HepG2 (cell line): ENCODE measurements at regions not wholly inside any gene's neighbourhood (a gene's known extent, or its start where the extent isn't known, plus 50 kb on each side); places are given as distances from the start of the nearest gene placed in this dataset.

Experiments
- ATAC-seq: fragments of 200-7000 bp; cut with Tn5 transposase; 3 replicates; pipeline ENCODE4 v1.9.1; 2020; ENCODE audit warnings: mild to moderate bottlenecking, moderate library complexity
- BruUV-seq: library from RNA; stranded (reverse); fragments of 400-500 nt; replicated peaks from 2 replicates; lab custom pipeline; 2021; lab: Mats Ljungman, UMichigan
- CTCF ChIA-PET: fragments of 300-600 bp; formaldehyde crosslinking; extraction: SDS; loops from one replicate; lab custom pipeline; 2021; ENCODE audit warnings: low total read pairs, inconsistent platforms, low intra/inter-chr PET ratio; lab: Yijun Ruan, JAX
- POLR2A ChIA-PET: fragments of 350-600 bp; sonication (Branson Sonifier 250); formaldehyde crosslinking; loops from one replicate; lab custom pipeline; 2020; ENCODE audit warnings: antibody characterized with exemption, inconsistent platforms; lab: Yijun Ruan, JAX
- DNase-seq: peaks from one replicate; pipeline ENCODE4 v3.0.0-alpha.2; 2015; ENCODE audit warnings: low spot score
- FAIRE-seq: peaks from 3 replicates; lab custom pipeline; 2011; peaks lifted over from hg19 to GRCh38; lab: Jason Lieb, UNC
- H2AFZ ChIP-seq: one replicate; pipeline ENCODE4 v1.6.1; 2011; ENCODE audit warnings: low read length, inconsistent platforms
- H3K27ac ChIP-seq: fragments of 300-600 bp; 3 replicates; pipeline ENCODE4 v1.8.0; 2011; ENCODE audit warnings: mixed run types, mild to moderate bottlenecking, mixed read lengths, low read length, inconsistent platforms; ENCODE audit not compliant: insufficient read depth; ENCODE audit errors: extremely low read length
- H3K27me3 ChIP-seq, 2 experiments: fragments of 200-600 bp in 1 of 2; 2 replicates in 1 of 2; 3 replicates in 1 of 2; pipeline versions ENCODE4 v1.6.0 to v1.8.0; 2011; ENCODE audit warnings: low read length in 2 of 2, mild to moderate bottlenecking in 2 of 2, moderate library complexity in 2 of 2, inconsistent platforms in 1 of 2; ENCODE audit not compliant: insufficient read depth in 2 of 2, control insufficient read depth in 1 of 2
- H3K36me3 ChIP-seq, 2 experiments: fragments of 200-600 bp in 1 of 2; replicated peaks in 1 of 2; 2 replicates in 1 of 2; 3 replicates in 1 of 2; pipeline versions ENCODE4 v1.5.1 to v1.8.0; 2011; ENCODE audit warnings: low read length in 2 of 2, inconsistent platforms in 1 of 2; ENCODE audit not compliant: insufficient read depth in 2 of 2, control insufficient read depth in 1 of 2
- H3K4me1 ChIP-seq: 2 replicates; pipeline ENCODE4 v1.5.1; 2012; ENCODE audit warnings: low read length, inconsistent platforms; ENCODE audit not compliant: insufficient read depth
- H3K4me2 ChIP-seq: 2 replicates; pipeline ENCODE4 v1.6.0; 2011; ENCODE audit warnings: low read depth, low read length, inconsistent platforms
- H3K4me3 ChIP-seq, 3 experiments: fragments of 200-600 bp in 1 of 3; sonication (generic), shearing (Covaris generic) in 1 of 3; replicated peaks in 1 of 3; 2 replicates each; pipeline ENCODE4 v1.5.1; 2011 to 2016; ENCODE audit warnings: low read length in 3 of 3, inconsistent platforms in 2 of 3, low read depth in 2 of 3, mild to moderate bottlenecking in 2 of 3, control low read depth in 1 of 3, mixed read lengths in 1 of 3; ENCODE audit not compliant: insufficient read depth in 1 of 3
- H3K79me2 ChIP-seq: one replicate; pipeline ENCODE4 v1.6.1; 2011; ENCODE audit warnings: low read length, inconsistent platforms; ENCODE audit not compliant: insufficient read depth
- H3K9ac ChIP-seq: 2 replicates; pipeline ENCODE4 v1.6.0; 2011; ENCODE audit warnings: mild to moderate bottlenecking, low read depth, low read length, inconsistent platforms; ENCODE audit not compliant: insufficient read depth
- H3K9me3 ChIP-seq: 2 replicates; pipeline ENCODE4 v1.5.1; 2012; ENCODE audit warnings: mild to moderate bottlenecking, low read length
- H4K20me1 ChIP-seq: 2 replicates; pipeline ENCODE4 v1.6.0; 2011; ENCODE audit warnings: inconsistent platforms, mild to moderate bottlenecking, low read length, moderate library complexity; ENCODE audit not compliant: insufficient read depth
- ARID2 ChIP-seq: sonication (generic); formaldehyde crosslinking; IDR thresholded peaks from 2 replicates; pipeline ENCODE4 v1.8.1; 2022; ENCODE audit warnings: mild to moderate bottlenecking, missing genetic modification reagents, borderline replicate concordance
- ATF4 ChIP-seq, 2 experiments: fragments of 450-650 bp in 1 of 2; sonication (generic) in 1 of 2; formaldehyde crosslinking; IDR thresholded peaks; 2 replicates each; pipeline versions ENCODE4 v1.5.0 to v1.8.0; 2020 to 2022; ENCODE audit warnings: mild to moderate bottlenecking in 1 of 2, missing genetic modification reagents in 1 of 2
- BCL3 ChIP-seq: sonication (generic); formaldehyde crosslinking; IDR thresholded peaks from 2 replicates; pipeline ENCODE4 v1.5.1; 2020; ENCODE audit warnings: mild to moderate bottlenecking, missing genetic modification reagents, moderate library complexity
- CENPX ChIP-seq: sonication (generic); formaldehyde crosslinking; IDR thresholded peaks from 2 replicates; pipeline ENCODE4 v1.9.0; 2021; ENCODE audit warnings: mild to moderate bottlenecking, missing genetic modification reagents, moderate library complexity
- GABPB1 ChIP-seq: IDR thresholded peaks from 2 replicates; pipeline ENCODE4 v1.6.1; 2016; ENCODE audit warnings: mild to moderate bottlenecking, missing genetic modification reagents, moderate library complexity, missing compliant biosample characterization
- ISL2 ChIP-seq: sonication (generic); formaldehyde crosslinking; IDR thresholded peaks from 2 replicates; pipeline ENCODE4 v1.5.0; 2020; ENCODE audit warnings: missing genetic modification reagents
- PAWR ChIP-seq: sonication (generic); formaldehyde crosslinking; IDR thresholded peaks from 2 replicates; pipeline ENCODE4 v1.4.0; 2020; ENCODE audit warnings: missing genetic modification reagents, mild to moderate bottlenecking, borderline replicate concordance
- PLSCR1 ChIP-seq: sonication (generic); formaldehyde crosslinking; IDR thresholded peaks from 2 replicates; pipeline ENCODE4 v1.5.0; 2020; ENCODE audit warnings: missing genetic modification reagents, mild to moderate bottlenecking, borderline replicate concordance
- RBM39 ChIP-seq: fragments of 200-400 bp; formaldehyde crosslinking; IDR thresholded peaks from one replicate; pipeline ENCODE4 v1.6.1; 2018; ENCODE audit warnings: antibody characterized with exemption, mild to moderate bottlenecking, low read depth, low read length; ENCODE audit not compliant: poor library complexity, severe bottlenecking
- SALL1 ChIP-seq: sonication (generic); formaldehyde crosslinking; IDR thresholded peaks from 2 replicates; pipeline ENCODE4 v1.8.0; 2022; ENCODE audit warnings: mild to moderate bottlenecking, missing genetic modification reagents
- TGIF2 ChIP-seq: IDR thresholded peaks from 2 replicates; pipeline ENCODE4 v1.6.1; 2016; ENCODE audit warnings: control low read depth, missing compliant biosample characterization
- YY1 ChIP-seq: IDR thresholded peaks from 2 replicates; pipeline ENCODE4 v1.6.1; 2011; ENCODE audit warnings: low read length, low read depth, moderate library complexity, mild to moderate bottlenecking; ENCODE audit not compliant: insufficient read depth, insufficient replicate concordance
- ZNF317 ChIP-seq: sonication (generic); formaldehyde crosslinking; IDR thresholded peaks from 2 replicates; pipeline ENCODE4 v1.5.0; 2020; ENCODE audit warnings: mild to moderate bottlenecking, missing genetic modification reagents
- ZNF432 ChIP-seq: sonication (generic); formaldehyde crosslinking; IDR thresholded peaks from 2 replicates; pipeline ENCODE4 v1.5.0; 2020; ENCODE audit warnings: missing genetic modification reagents, mild to moderate bottlenecking, borderline replicate concordance
- ZNF605 ChIP-seq: sonication (generic); formaldehyde crosslinking; IDR thresholded peaks from 2 replicates; pipeline ENCODE4 v1.8.0; 2022; ENCODE audit warnings: mild to moderate bottlenecking, missing genetic modification reagents
- ZNF747 ChIP-seq: sonication (generic); formaldehyde crosslinking; IDR thresholded peaks from 2 replicates; pipeline ENCODE4 v1.8.1; 2023; ENCODE audit warnings: missing genetic modification reagents, mild to moderate bottlenecking, borderline replicate concordance
- ZNF891 ChIP-seq: sonication (generic); formaldehyde crosslinking; IDR thresholded peaks from 2 replicates; pipeline ENCODE4 v1.5.0; 2020; ENCODE audit warnings: mild to moderate bottlenecking, missing genetic modification reagents
- WGBS: methylation state at CpG from one replicate; pipeline ENCODE4 v1.1.6; 2017; ENCODE audit warnings: low lambda C conversion rate; 5-methylcytosine and 5-hydroxymethylcytosine counted together
- in situ Hi-C: cut with HindIII; loops from 2 replicates; pipeline ENCODE4 v1.10.0; 2017; ENCODE audit warnings: low pct_unique_long_range_greater_than_20kb; ENCODE audit not compliant: extremely low pct_ligation_motif_present
- intact Hi-C: fragments of 100-400 bp; cut with micrococcal nuclease; formaldehyde crosslinking; loops from one replicate; pipeline ENCODE4 v1.10.0; 2022; ENCODE audit not compliant: unreplicated experiment

GRCh38 chr11:109371444-109372176 is 50.4 kb upstream of the C11orf87 start:
- intact Hi-C loops: no loop called here
- CTCF ChIA-PET: no interaction called here
- Histone ChIP-seq H2AFZ (no peak overlapping the region), H3K9ac (no peak overlapping the region), H3K27me3 (no peaks in the 10 kb centered on the region), H4K20me1 (no peaks in the 10 kb centered on the region), H3K27ac (no peak overlapping the region), H3K9me3 (peaks cover 18% of the 10 kb centered on the region), H3K4me2 (no peak overlapping the region), H3K4me3 (no peak overlapping the region), H3K79me2 (no peaks in the 10 kb centered on the region), H3K4me1 (no peaks in the 10 kb centered on the region), H3K36me3 (no peaks in the 10 kb centered on the region)
- WGBS: 1% methylated on average over 2 of the region's 2 CpGs
- POLR2A ChIA-PET: no interaction called here
- TF ChIP-seq TGIF2 (CRISPR knock-in tag) (no peak), ZNF605 (CRISPR knock-in tag) (no peak), CENPX (CRISPR knock-in tag) (no peak), BCL3 (CRISPR knock-in tag) (no peak), GABPB1 (no peak), RBM39 (no peak), YY1 (no peak), PAWR (CRISPR knock-in tag) (no peak), ATF4 (CRISPR knock-in tag; IDR thresholded peaks at IDR 0.05) (no peak), ARID2 (no peak), ZNF317 (CRISPR knock-in tag) (no peak), ISL2 (CRISPR knock-in tag) (no peak), ZNF747 (CRISPR knock-in tag) (no peak), ZNF891 (no peak), SALL1 (no peak), PLSCR1 (no peak), ZNF432 (no peak)
- in situ Hi-C loops: no loop called here
- FAIRE-seq (no peak), ATAC-seq (no peak), DNase-seq (no peak)
- BruUV-seq: no TSS peak
